Caco-2 (cell line): ENCODE measurements at regions not wholly inside any gene's neighbourhood (a gene's known extent, or its start where the extent isn't known, plus 50 kb on each side); places are given as distances from the start of the nearest gene placed in this dataset.

Source experiments
- BruUV-seq: library from RNA; stranded (reverse); fragments of 400-500 nt; replicated peaks from 2 replicates; lab custom pipeline; 2021; lab: Mats Ljungman, UMichigan
- CTCF ChIA-PET: fragments of 300-600 bp; sonication (Branson Sonifier 250); formaldehyde crosslinking; loops from one replicate; lab custom pipeline; 2022; ENCODE audit warnings: antibody characterized with exemption; lab: Charles Lee
- POLR2A ChIA-PET: fragments of 300-600 bp; sonication (Branson Sonifier 250); formaldehyde crosslinking; loops from one replicate; lab custom pipeline; 2022; ENCODE audit warnings: antibody characterized with exemption; lab: Charles Lee
- DNase-seq, 2 experiments: peaks; one replicate each; pipeline versions ENCODE4 v3.0.0 to v3.0.0-alpha.2; 2020 to 2022
- H3K27me3 ChIP-seq: replicated peaks from 2 replicates; pipeline ENCODE4 v1.6.0; 2011; ENCODE audit warnings: low read length; ENCODE audit not compliant: control insufficient read depth, insufficient read depth
- H3K36me3 ChIP-seq: 2 replicates; pipeline ENCODE4 v1.5.1; 2011; ENCODE audit warnings: low read length; ENCODE audit not compliant: control insufficient read depth, insufficient read depth
- H3K4me1 ChIP-seq: fragments of 250-450 bp; sonication (Bioruptor Pico); 2 replicates; pipeline ENCODE4 v1.5.1; 2020; ENCODE audit warnings: mild to moderate bottlenecking
- H3K4me3 ChIP-seq: 2 replicates; pipeline ENCODE4 v1.5.1; 2011; ENCODE audit warnings: low read depth, mild to moderate bottlenecking, control low read depth, low read length
- H3K9me3 ChIP-seq: fragments of 250-450 bp; sonication (Bioruptor Pico); 2 replicates; pipeline ENCODE4 v1.5.1; 2020; ENCODE audit warnings: mild to moderate bottlenecking, moderate library complexity
- H3K27ac Mint-ChIP-seq: one replicate; pipeline ENCODE4 v1.8.0; 2022; ENCODE audit warnings: mixed read lengths; ENCODE audit not compliant: unreplicated experiment
- H3K27me3 Mint-ChIP-seq: one replicate; pipeline ENCODE4 v1.8.0; 2022; ENCODE audit warnings: mixed read lengths; ENCODE audit not compliant: insufficient read depth, unreplicated experiment
- H3K36me3 Mint-ChIP-seq: one replicate; pipeline ENCODE4 v1.8.0; 2022; ENCODE audit warnings: mild to moderate bottlenecking, mixed read lengths; ENCODE audit not compliant: insufficient read depth, unreplicated experiment
- H3K4me1 Mint-ChIP-seq: one replicate; pipeline ENCODE4 v1.8.0; 2022; ENCODE audit warnings: low read depth, mixed read lengths; ENCODE audit not compliant: unreplicated experiment
- H3K4me3 Mint-ChIP-seq: one replicate; pipeline ENCODE4 v1.8.0; 2022; ENCODE audit warnings: mild to moderate bottlenecking, moderate library complexity, mixed read lengths; ENCODE audit not compliant: unreplicated experiment
- H3K9me3 Mint-ChIP-seq: one replicate; pipeline ENCODE4 v1.8.0; 2022; ENCODE audit warnings: mixed read lengths; ENCODE audit not compliant: unreplicated experiment
- intact Hi-C: fragments of 100-400 bp; cut with micrococcal nuclease; formaldehyde crosslinking; loops from one replicate; pipeline ENCODE4 v1.10.0; 2022; ENCODE audit not compliant: unreplicated experiment
- TF ChIP-seq, protein P1 (sequence below), 2 experiments: fragments of 200-600 bp in 1 of 2; IDR thresholded peaks; 1 replicate in 1 of 2; 2 replicates in 1 of 2; pipeline versions ENCODE4 v1.5.1 to v1.8.0; 2011 to 2022; ENCODE audit warnings: antibody characterized with exemption in 1 of 2, control low read depth in 1 of 2, inconsistent platforms in 1 of 2, low read depth in 1 of 2, low read length in 1 of 2, mild to moderate bottlenecking in 1 of 2, moderate library complexity in 1 of 2; ENCODE audit not compliant: insufficient read depth in 1 of 2, severe bottlenecking in 1 of 2, unreplicated experiment in 1 of 2

DNA sequence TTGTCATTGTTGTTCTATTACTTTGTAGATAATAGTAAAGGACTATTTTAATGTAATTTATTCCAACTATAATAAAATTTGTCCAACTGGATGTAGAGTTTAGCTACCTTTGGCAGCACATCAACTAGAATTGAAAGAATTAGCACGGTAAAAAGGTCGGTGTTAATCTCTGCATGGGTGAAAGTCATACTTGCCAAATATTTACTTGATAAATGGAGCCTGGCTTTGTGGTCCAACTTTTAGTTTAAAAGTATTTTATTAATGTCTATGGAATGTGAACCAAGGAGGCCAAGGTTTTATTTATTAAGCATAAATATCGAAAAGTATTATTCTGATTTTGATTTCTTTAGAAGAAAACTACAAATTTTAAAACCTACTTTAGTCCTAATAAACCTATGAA, 1389.0 kb downstream of the PCDH9 start:
- Mint-ChIP-seq H3K27me3 (peaks cover 3% of the 10 kb centered on the region), H3K4me3 (no peak overlapping the region)
- CTCF ChIA-PET: no interaction called here

GRCh38 chr13:65836066-65836465, 1394.1 kb downstream of the PCDH9 start:
- H3K27ac Mint-ChIP-seq: no peak overlapping the region
- Histone ChIP-seq H3K4me3 (no peak overlapping the region), H3K9me3 (no peaks in the 10 kb centered on the region), H3K27me3 (no peaks in the 10 kb centered on the region), H3K36me3 (no peaks in the 10 kb centered on the region), H3K4me1 (no peaks in the 10 kb centered on the region)
- CTCF ChIA-PET: no interaction called here
- no peaks in the 10 kb centered on the region for H3K9me3 Mint-ChIP-seq
- POLR2A ChIA-PET: no interaction called here
- no peak overlapping the region for H3K4me3 Mint-ChIP-seq
- no peaks in the 10 kb centered on the region for H3K4me1 Mint-ChIP-seq
- no TSS peak for BruUV-seq
- no peak for DNase-seq
- no peaks in the 10 kb centered on the region for H3K27me3 Mint-ChIP-seq
- TF ChIP-seq, protein P1, sequence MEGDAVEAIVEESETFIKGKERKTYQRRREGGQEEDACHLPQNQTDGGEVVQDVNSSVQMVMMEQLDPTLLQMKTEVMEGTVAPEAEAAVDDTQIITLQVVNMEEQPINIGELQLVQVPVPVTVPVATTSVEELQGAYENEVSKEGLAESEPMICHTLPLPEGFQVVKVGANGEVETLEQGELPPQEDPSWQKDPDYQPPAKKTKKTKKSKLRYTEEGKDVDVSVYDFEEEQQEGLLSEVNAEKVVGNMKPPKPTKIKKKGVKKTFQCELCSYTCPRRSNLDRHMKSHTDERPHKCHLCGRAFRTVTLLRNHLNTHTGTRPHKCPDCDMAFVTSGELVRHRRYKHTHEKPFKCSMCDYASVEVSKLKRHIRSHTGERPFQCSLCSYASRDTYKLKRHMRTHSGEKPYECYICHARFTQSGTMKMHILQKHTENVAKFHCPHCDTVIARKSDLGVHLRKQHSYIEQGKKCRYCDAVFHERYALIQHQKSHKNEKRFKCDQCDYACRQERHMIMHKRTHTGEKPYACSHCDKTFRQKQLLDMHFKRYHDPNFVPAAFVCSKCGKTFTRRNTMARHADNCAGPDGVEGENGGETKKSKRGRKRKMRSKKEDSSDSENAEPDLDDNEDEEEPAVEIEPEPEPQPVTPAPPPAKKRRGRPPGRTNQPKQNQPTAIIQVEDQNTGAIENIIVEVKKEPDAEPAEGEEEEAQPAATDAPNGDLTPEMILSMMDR (IDR thresholded peaks at IDR 0.05; ENCODE audit: insufficient read depth in 1 of 2, low read depth in 1 of 2, low read length in 1 of 2, severe bottlenecking in 1 of 2, unreplicated experiment in 1 of 2): no peak
- intact Hi-C loops: no loop called here
- no peaks in the 10 kb centered on the region for H3K36me3 Mint-ChIP-seq

More for the DNA sequence above, 1389.0 kb downstream of the PCDH9 start:
- intact Hi-C loops: no loop called here
- no peak for DNase-seq
- no peaks in the 10 kb centered on the region for H3K9me3 Mint-ChIP-seq
- H3K36me3 Mint-ChIP-seq: peaks cover 5% of the 10 kb centered on the region
- TF ChIP-seq, protein P1 (IDR thresholded peaks at IDR 0.05; ENCODE audit: insufficient read depth in 1 of 2, low read depth in 1 of 2, low read length in 1 of 2, severe bottlenecking in 1 of 2, unreplicated experiment in 1 of 2): no peak
- Histone ChIP-seq H3K9me3 (no peaks in the 10 kb centered on the region), H3K4me3 (no peak overlapping the region), H3K4me1 (no peaks in the 10 kb centered on the region), H3K36me3 (no peaks in the 10 kb centered on the region), H3K27me3 (no peaks in the 10 kb centered on the region)
- POLR2A ChIA-PET: no interaction called here
- BruUV-seq: no TSS peak
- H3K27ac Mint-ChIP-seq: no peak overlapping the region
- no peaks in the 10 kb centered on the region for H3K4me1 Mint-ChIP-seq

- Mint-ChIP-seq H3K27ac (no peak overlapping the region), H3K4me1 (no peaks in the 10 kb centered on the region), H3K36me3 (no peaks in the 10 kb centered on the region), H3K27me3 (no peaks in the 10 kb centered on the region), H3K9me3 (no peaks in the 10 kb centered on the region), H3K4me3 (no peak overlapping the region)
- BruUV-seq: no TSS peak
- CTCF ChIA-PET: no interaction called here
- H3K4me3 ChIP-seq: no peak overlapping the region
- no peaks in the 10 kb centered on the region for H3K27me3 ChIP-seq
- H3K36me3 ChIP-seq: no peaks in the 10 kb centered on the region
- TF ChIP-seq, protein P1 (IDR thresholded peaks at IDR 0.05; ENCODE audit: insufficient read depth in 1 of 2, low read depth in 1 of 2, low read length in 1 of 2, severe bottlenecking in 1 of 2, unreplicated experiment in 1 of 2): no peak
- DNase-seq: no peak
- POLR2A ChIA-PET: no interaction called here
- H3K9me3 ChIP-seq: no peaks in the 10 kb centered on the region
- H3K4me1 ChIP-seq: no peaks in the 10 kb centered on the region
- intact Hi-C loops: no loop called here
Observed at GRCh38 chr13:65834897-65835296, 1395.2 kb downstream of the PCDH9 start.
